ENCODE measurements at regions not wholly inside any gene's neighbourhood (a gene's known extent, or its start where the extent isn't known, plus 50 kb on each side); places are given as distances from the start of the nearest gene placed in this dataset.

GRCh38 chr2:129695496-129695895 is 284.0 kb upstream of the RAB6C start:
- TF ChIP-seq CTCF (conservative IDR thresholded peaks at IDR 0.05; ENCODE audit: low read length), result no peak
- H3K4me3 ChIP-seq (ENCODE audit: low read length), result no peak overlapping the region
- DNase-seq (ENCODE audit: low read depth), result no peak

- no peak for DNase-seq (ENCODE audit: low read depth)
- TF ChIP-seq CTCF (conservative IDR thresholded peaks at IDR 0.05; ENCODE audit: low read length), result no peak
- no peak overlapping the region for H3K4me3 ChIP-seq (ENCODE audit: low read length)
These were observed 280.9 kb upstream of the RAB6C start for GRCh38 chr2:129698593-129698992.

- peak; percentile 2 for DNase-seq (ENCODE audit: low read depth)
- H3K4me3 ChIP-seq (ENCODE audit: low read length), result no peak overlapping the region
- no peak for TF ChIP-seq CTCF (conservative IDR thresholded peaks at IDR 0.05; ENCODE audit: low read length)
These were observed 279.5 kb upstream of the RAB6C start for GRCh38 chr2:129699781-129700573.

GRCh38 chr2:129702416-129703176 is 276.9 kb upstream of the RAB6C start:
- no peak for DNase-seq (ENCODE audit: low read depth)

GRCh38 chr2:129705085-129705484 is 274.4 kb upstream of the RAB6C start:
- no peak for DNase-seq (ENCODE audit: low read depth)
- no peak for TF ChIP-seq CTCF (conservative IDR thresholded peaks at IDR 0.05; ENCODE audit: low read length)
- no peak overlapping the region for H3K4me3 ChIP-seq (ENCODE audit: low read length)

More at GRCh38 chr2:129702416-129703176, 276.9 kb upstream of the RAB6C start:
- no peak overlapping the region for H3K4me3 ChIP-seq (ENCODE audit: low read length)
- no peak for TF ChIP-seq CTCF (conservative IDR thresholded peaks at IDR 0.05; ENCODE audit: low read length)

GRCh38 chr2:129707800-129708199 is 271.7 kb upstream of the RAB6C start:
- no peak overlapping the region for H3K4me3 ChIP-seq (ENCODE audit: low read length)
- no peak for DNase-seq (ENCODE audit: low read depth)
- TF ChIP-seq CTCF (conservative IDR thresholded peaks at IDR 0.05; ENCODE audit: low read length), result no peak

All from AG10803 (cell line).